OCI-LY3 (cell line): ENCODE measurements at regions not wholly inside any gene's neighbourhood (a gene's known extent, or its start where the extent isn't known, plus 50 kb on each side); places are given as distances from the start of the nearest gene placed in this dataset.

ENCODE experiments used
- H2AFZ ChIP-seq: fragments of 200-600, 300-600 bp; shearing (Covaris generic); 2 replicates; pipeline ENCODE4 v1.6.0; 2014; ENCODE audit warnings: antibody characterized with exemption, low read depth, low read length
- H3K27ac ChIP-seq: fragments of 200-600, 300-600 bp; sonication (generic); 2 replicates; pipeline ENCODE4 v1.5.1; 2014; ENCODE audit warnings: mild to moderate bottlenecking, low read length, moderate library complexity, mixed read lengths
- H3K27me3 ChIP-seq: fragments of 200-600, 300-600 bp; sonication (generic); 2 replicates; pipeline ENCODE4 v1.6.1; 2014; ENCODE audit warnings: low read depth, low read length, mixed read lengths
- H3K36me3 ChIP-seq: fragments of 200-600, 300-600 bp; sonication (generic); replicated peaks from 2 replicates; pipeline ENCODE3; 2014; ENCODE audit warnings: low read depth, low read length, mixed read lengths
- H3K4me1 ChIP-seq: fragments of 300-600, 200-600 bp; sonication (generic); 2 replicates; pipeline ENCODE4 v1.6.1; 2014; ENCODE audit warnings: low read length, mixed read lengths
- H3K4me2 ChIP-seq: fragments of 200-600, 300-600 bp; sonication (generic); 2 replicates; pipeline ENCODE4 v1.6.1; 2014; ENCODE audit warnings: low read length, mixed read lengths
- H3K4me3 ChIP-seq: fragments of 300-600, 200-600 bp; sonication (generic); 2 replicates; pipeline ENCODE4 v1.5.1; 2014; ENCODE audit warnings: antibody characterized with exemption, mild to moderate bottlenecking, low read length, moderate library complexity
- H3K79me2 ChIP-seq: fragments of 300-600, 200-600 bp; shearing (Covaris generic); 2 replicates; pipeline ENCODE4 v1.6.1; 2014; ENCODE audit warnings: mild to moderate bottlenecking, low read length, mixed read lengths
- H3K9ac ChIP-seq: fragments of 300-600, 200-600 bp; shearing (Covaris generic); 2 replicates; pipeline ENCODE4 v1.6.0; 2014; ENCODE audit warnings: mild to moderate bottlenecking, low read length, moderate library complexity
- H3K9me3 ChIP-seq: fragments of 200-600, 300-600 bp; shearing (Covaris generic); 2 replicates; pipeline ENCODE4 v1.6.1; 2014; ENCODE audit warnings: low read length, mixed read lengths; ENCODE audit not compliant: insufficient read depth
- H4K20me1 ChIP-seq: fragments of 200-600, 300-600 bp; sonication (generic); 2 replicates; pipeline ENCODE4 v1.6.1; 2016; ENCODE audit warnings: low read length, mixed read lengths; ENCODE audit not compliant: insufficient read depth
- EZH2phosphoT487 ChIP-seq: fragments of 200-600 bp; shearing (Covaris generic); IDR thresholded peaks from 2 replicates; pipeline ENCODE4 v1.6.1; 2018; ENCODE audit warnings: antibody characterized with exemption, mixed run types, low read depth
- TF ChIP-seq, protein P1 (sequence below): fragments of 200-600, 300-600 bp; sonication (generic); IDR thresholded peaks from 2 replicates; pipeline ENCODE4 v1.5.1; 2014; ENCODE audit warnings: antibody characterized with exemption, low read length, low read depth

DNA sequence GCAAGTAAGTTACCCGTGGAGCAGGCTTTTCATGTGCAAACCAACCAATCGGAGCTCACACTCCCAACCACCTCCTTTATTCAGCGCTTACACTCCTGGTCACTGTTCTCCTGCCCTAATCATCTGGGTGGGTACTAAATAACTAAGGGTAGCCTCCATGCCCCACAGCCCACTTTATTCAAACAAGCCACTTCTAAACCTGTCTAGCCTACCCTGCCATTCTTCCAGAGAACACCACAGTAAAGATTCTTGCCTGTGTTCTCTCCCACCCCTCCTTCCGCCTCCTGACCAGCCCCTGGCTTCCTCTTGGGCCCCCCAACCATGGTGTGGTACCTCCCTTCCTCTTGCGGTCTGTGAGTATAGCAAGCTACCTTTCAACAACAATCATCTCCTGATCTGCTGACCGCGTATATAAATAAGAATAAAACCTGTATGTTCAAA is 581.9 kb downstream of the VRK1 start:
- H3K4me2 ChIP-seq: no peak overlapping the region
- H3K9me3 ChIP-seq: no peaks in the 10 kb centered on the region
- no peaks in the 10 kb centered on the region for H4K20me1 ChIP-seq
- no peaks in the 10 kb centered on the region for H3K79me2 ChIP-seq
- H3K27me3 ChIP-seq: peaks cover 14% of the 10 kb centered on the region; the same call in 1 of the 2 replicates
- H3K36me3 ChIP-seq: no peaks in the 10 kb centered on the region
- H3K4me3 ChIP-seq: no peak overlapping the region
- TF ChIP-seq, protein P1, sequence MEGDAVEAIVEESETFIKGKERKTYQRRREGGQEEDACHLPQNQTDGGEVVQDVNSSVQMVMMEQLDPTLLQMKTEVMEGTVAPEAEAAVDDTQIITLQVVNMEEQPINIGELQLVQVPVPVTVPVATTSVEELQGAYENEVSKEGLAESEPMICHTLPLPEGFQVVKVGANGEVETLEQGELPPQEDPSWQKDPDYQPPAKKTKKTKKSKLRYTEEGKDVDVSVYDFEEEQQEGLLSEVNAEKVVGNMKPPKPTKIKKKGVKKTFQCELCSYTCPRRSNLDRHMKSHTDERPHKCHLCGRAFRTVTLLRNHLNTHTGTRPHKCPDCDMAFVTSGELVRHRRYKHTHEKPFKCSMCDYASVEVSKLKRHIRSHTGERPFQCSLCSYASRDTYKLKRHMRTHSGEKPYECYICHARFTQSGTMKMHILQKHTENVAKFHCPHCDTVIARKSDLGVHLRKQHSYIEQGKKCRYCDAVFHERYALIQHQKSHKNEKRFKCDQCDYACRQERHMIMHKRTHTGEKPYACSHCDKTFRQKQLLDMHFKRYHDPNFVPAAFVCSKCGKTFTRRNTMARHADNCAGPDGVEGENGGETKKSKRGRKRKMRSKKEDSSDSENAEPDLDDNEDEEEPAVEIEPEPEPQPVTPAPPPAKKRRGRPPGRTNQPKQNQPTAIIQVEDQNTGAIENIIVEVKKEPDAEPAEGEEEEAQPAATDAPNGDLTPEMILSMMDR: no peak
- no peak for TF ChIP-seq EZH2phosphoT487
- H2AFZ ChIP-seq: no peak overlapping the region
- no peak overlapping the region for H3K27ac ChIP-seq
- no peak overlapping the region for H3K9ac ChIP-seq
- no peaks in the 10 kb centered on the region for H3K4me1 ChIP-seq

GRCh38 chr14:97380539-97380941 is 583.4 kb downstream of the VRK1 start:
- no peak overlapping the region for H3K9ac ChIP-seq
- H3K4me1 ChIP-seq: no peaks in the 10 kb centered on the region
- H3K36me3 ChIP-seq: no peaks in the 10 kb centered on the region
- no peak for TF ChIP-seq EZH2phosphoT487
- TF ChIP-seq, protein P1: no peak
- H3K27me3 ChIP-seq: peaks cover 6% of the 10 kb centered on the region; the same call in 1 of the 2 replicates
- H3K9me3 ChIP-seq: no peaks in the 10 kb centered on the region
- H3K27ac ChIP-seq: no peak overlapping the region
- H3K79me2 ChIP-seq: no peaks in the 10 kb centered on the region
- no peak overlapping the region for H3K4me3 ChIP-seq
- no peak overlapping the region for H3K4me2 ChIP-seq
- H2AFZ ChIP-seq: no peak overlapping the region
- H4K20me1 ChIP-seq: no peaks in the 10 kb centered on the region

GRCh38 chr14:97381309-97381708 is 584.1 kb downstream of the VRK1 start:
- no peaks in the 10 kb centered on the region for H3K9me3 ChIP-seq
- no peaks in the 10 kb centered on the region for H3K4me1 ChIP-seq
- H3K79me2 ChIP-seq: no peaks in the 10 kb centered on the region
- no peak overlapping the region for H2AFZ ChIP-seq
- H3K27ac ChIP-seq: no peak overlapping the region
- H3K4me3 ChIP-seq: no peak overlapping the region
- H4K20me1 ChIP-seq: no peaks in the 10 kb centered on the region
- no peak overlapping the region for H3K9ac ChIP-seq
- H3K27me3 ChIP-seq: peaks cover 7% of the 10 kb centered on the region; the same call in 1 of the 2 replicates
- TF ChIP-seq EZH2phosphoT487: no peak
- TF ChIP-seq, protein P1: no peak
- H3K36me3 ChIP-seq: no peaks in the 10 kb centered on the region
- H3K4me2 ChIP-seq: no peak overlapping the region

DNA sequence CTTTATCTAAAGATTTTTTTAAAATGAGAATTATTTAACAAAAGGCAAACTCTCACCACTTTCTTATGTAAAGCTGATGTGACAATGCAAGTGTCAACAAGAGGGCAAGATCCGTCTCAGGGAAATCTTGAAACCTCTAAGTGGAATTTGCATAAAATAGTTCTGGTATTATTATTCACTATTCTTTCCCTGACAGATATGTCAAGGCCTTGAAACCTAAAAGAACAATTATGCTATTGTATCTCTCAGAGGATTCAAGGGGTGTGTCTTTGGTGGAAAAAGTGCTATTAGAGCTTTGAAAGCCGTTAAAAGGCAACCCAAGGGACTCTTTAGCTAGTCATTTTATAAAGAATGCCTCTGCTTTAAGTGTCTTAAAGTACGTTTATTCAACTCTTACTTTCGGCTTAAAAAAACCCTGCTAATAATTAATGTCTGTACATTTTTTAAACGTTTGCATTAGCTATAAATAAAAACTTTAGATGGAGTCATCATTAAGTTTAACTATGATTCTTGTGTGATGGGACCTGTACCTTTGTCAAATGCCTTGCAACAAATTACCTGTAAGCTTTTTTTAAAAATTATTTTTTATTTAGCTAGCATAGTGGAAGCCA is 585.5 kb downstream of the VRK1 start:
- peaks cover 7% of the 10 kb centered on the region; the same call in 1 of the 2 replicates for H3K27me3 ChIP-seq
- no peak overlapping the region for H3K4me2 ChIP-seq
- H3K9me3 ChIP-seq: no peaks in the 10 kb centered on the region
- no peaks in the 10 kb centered on the region for H3K79me2 ChIP-seq
- no peaks in the 10 kb centered on the region for H3K36me3 ChIP-seq
- TF ChIP-seq EZH2phosphoT487: no peak
- TF ChIP-seq, protein P1: no peak
- H3K4me1 ChIP-seq: no peaks in the 10 kb centered on the region; the same call in 1 of the 2 replicates
- H3K9ac ChIP-seq: no peak overlapping the region
- H4K20me1 ChIP-seq: no peaks in the 10 kb centered on the region
- no peak overlapping the region for H3K27ac ChIP-seq
- no peak overlapping the region for H3K4me3 ChIP-seq
- no peak overlapping the region for H2AFZ ChIP-seq
